Stimulated activated CD4-positive, alpha-beta T cell treated with anti-CD3 and anti-CD28 coated beads, Interleukin-4, amount 100 ng/mL, for 24 hours (primary cell): ENCODE measurements at regions not wholly inside any gene's neighbourhood (a gene's known extent, or its start where the extent isn't known, plus 50 kb on each side); places are given as distances from the start of the nearest gene placed in this dataset.

Source experiments
- DNase-seq: peaks from one replicate; pipeline ENCODE4 v3.0.0-alpha.2; 2020

DNA sequence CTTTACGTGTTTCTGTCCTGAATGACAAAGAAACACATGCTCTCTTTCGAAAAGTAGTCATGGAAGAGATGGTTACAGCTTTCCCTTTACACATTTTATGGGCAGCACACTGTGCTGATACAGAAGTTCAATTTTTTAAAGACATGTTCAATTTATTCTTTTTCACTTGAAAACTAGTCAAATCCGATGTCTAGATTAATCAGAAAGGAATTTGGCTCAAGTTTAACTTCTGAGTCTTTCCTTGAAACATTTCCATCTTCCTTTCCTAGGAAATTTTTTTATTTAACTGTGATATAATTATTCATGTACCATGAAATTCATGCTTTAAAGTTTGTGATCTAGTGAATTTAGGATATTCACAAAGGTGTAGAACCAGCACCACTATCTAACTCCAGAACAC lies 360.1 kb downstream of the TNS3 start:
- no peak for DNase-seq

DNA sequence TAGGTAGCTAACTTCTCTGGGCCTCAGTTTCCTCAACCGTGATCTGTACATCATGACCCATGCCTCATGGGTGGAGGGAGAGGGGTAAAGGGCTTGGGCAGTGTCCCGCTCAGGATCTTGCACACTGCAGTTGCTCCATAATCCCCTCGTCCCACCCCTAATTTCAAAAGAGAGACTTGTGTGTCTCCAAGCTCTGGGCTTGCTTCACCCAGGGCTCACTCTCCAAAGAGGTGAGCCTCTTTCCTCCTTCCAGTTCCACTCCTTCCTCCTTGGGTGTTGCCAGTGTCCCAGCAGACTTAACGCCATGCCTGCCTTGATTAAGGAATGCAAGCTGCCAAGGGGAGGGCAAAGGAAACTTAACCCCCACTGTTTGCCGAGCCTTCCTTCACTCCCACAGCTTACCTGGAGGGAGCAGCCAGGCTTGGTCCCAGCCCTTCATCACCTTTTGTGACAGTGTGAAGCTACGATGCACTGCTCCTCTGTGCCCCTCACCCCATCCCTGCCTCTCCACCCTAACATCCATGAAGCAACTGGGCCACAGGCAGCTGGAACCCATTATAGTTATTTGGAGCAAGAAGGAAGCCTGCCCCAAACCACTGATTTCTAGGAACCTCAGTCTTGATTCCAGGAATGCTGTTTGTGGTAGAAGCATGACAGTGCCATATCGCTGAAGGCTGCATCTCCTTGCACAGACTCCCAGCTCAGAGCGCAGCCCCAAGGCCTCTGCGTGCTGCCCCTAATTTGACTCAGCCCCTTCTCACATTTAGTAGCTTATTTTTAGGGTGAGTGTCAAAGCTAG lies 363.3 kb downstream of the TNS3 start:
- no peak for DNase-seq

DNA sequence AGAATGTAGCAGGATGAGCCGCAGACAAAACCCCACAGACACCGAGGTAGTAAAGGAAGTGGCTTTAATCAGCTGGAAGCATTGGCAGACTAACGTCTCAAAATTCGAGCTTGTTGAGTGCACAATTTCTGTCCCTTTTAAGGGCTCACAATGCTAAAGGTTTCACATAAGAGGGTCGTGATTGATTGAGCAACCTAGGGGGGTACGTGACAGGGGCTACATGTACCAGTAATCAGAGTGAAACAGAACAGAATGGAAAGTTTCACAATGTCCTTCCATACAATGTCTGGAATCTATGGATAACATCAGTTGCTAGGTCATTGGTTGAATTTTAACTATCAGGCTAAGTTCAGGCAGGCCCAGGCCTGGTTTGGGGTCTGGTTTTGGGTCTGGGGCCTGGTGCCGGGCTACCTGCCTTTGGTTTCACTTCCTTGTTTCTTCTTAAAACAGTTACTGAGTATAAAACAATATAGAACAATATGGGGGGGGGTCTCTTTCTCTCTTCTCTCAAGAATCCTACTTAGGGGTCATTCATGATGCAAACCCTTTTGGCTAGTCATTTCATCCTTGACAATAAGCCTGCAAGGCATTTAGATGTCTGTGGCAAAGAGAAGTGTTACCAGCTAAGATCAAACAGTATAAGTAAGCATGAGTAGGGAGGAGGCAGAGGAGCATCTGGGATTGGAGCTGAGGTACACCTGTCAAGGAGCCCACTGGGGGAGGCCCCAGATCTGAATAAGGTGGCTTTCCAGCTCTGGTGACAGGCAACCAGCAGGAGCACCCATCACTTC lies 364.1 kb downstream of the TNS3 start:
- DNase-seq, result no peak

- no peak for DNase-seq
These were observed 364.8 kb downstream of the TNS3 start for GRCh38 chr7:47217086-47217485.

GRCh38 chr7:47216439-47216838 lies 365.5 kb downstream of the TNS3 start:
- DNase-seq, result no peak

DNA sequence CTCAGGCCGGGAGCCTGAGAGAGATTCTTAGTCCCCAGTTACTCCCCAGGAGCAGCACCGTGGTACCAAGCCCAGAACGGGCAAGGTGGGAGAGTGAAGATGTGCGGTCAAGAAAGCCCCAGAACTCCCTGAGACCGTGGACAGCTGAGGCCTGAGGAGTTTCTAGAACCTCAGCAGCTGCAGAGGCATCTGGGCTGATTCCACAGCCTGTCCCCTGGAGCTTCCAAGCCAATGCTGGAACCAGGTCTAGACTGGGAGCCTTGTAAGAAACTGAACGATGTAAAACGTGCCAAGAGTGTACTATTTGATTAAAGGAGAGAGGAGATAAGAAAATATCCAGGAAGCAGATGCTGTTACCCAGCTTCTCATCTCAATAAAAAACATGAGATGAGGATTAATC lies 366.3 kb downstream of the TNS3 start:
- DNase-seq, result no peak

DNA sequence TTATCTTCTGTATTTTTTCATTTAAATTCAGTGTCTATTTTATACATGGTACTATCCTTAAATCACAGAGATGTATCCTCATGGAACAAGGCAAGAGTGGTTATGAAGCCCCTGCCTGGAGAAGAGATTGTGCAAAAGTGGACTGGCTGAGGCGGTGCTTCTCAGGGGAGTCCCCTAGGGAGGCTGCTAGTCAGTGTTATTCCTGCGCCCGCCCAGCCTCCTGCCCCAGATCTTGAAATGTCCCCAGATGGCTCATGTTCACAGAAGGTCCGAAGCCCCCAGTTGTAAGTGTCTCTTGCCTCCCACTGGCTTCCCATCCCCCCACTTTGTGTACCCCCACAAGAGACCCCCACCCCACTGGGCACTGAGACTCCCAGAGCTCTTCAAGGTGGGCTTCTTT lies 366.9 kb downstream of the TNS3 start:
- DNase-seq, result no peak

DNA sequence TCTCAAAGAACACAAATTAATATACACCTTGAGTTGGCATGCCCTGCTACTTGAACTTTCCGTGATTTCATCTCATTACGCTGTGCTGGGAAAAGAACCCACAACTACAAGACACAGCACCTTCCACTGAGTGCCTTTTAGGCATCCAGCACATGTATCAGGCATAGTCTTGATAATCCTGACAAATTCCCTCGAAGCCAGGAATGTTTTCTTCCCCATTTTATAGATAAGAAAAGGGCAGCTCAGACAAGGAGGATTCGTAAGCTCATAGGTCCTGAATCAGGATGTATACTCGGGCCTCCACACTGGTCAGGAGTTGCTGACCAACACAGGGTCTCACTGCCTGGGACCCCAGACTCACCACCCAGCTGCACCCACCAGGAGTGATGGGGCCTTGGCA lies 368.6 kb downstream of the TNS3 start:
- no peak for DNase-seq

- DNase-seq, result no peak
These were observed 370.4 kb downstream of the TNS3 start for GRCh38 chr7:47211519-47211973.

GRCh38 chr7:47210281-47210854 lies 371.5 kb downstream of the TNS3 start:
- no peak for DNase-seq

- no peak for DNase-seq
These were observed 374.0 kb downstream of the TNS3 start for GRCh38 chr7:47207956-47208355.

DNA sequence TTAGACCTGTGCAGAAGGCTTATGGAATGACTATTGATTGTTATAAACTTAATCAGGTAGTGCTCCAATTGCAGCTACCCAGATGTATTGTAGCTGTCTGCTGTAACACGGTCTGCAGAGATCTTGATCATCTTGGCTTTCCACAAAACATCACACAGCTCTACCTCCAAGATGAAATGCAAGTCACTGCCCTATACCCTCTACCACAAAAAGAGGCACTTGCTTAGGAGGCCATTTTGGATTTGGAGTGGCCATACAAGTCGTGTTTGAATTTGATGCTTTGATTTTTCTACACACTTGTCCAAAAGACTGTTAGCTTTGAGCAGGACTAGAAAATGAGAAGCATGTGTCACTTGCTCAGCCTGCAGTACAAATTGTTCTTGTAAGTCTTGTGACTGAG lies 377.2 kb downstream of the TNS3 start:
- DNase-seq, result no peak

GRCh38 chr7:47202146-47202783 lies 379.6 kb downstream of the TNS3 start:
- DNase-seq, result no peak

GRCh38 chr7:47198159-47198558 lies 383.8 kb downstream of the TNS3 start:
- DNase-seq, result no peak

DNA sequence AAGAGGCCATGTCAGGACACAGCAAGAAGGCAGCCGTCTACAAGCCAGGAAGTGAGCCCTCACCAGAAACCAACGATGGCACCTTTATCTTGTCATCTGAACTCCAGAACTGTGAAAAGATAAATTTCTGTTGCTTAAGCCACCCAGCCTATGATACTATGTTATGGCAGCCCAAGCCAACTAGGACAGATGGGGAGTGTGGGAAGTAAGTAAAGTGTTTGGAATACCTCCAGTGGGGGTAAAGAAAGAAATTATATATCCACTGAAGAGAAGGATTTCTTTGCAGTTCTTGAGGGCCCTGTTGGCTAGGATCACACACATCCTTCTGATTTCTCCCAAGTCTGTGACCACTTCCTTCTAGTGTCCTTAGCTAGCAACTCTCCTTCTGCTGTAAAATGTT lies 384.4 kb downstream of the TNS3 start:
- no peak for DNase-seq

GRCh38 chr7:47196737-47197136 lies 385.2 kb downstream of the TNS3 start:
- DNase-seq, result no peak

DNA sequence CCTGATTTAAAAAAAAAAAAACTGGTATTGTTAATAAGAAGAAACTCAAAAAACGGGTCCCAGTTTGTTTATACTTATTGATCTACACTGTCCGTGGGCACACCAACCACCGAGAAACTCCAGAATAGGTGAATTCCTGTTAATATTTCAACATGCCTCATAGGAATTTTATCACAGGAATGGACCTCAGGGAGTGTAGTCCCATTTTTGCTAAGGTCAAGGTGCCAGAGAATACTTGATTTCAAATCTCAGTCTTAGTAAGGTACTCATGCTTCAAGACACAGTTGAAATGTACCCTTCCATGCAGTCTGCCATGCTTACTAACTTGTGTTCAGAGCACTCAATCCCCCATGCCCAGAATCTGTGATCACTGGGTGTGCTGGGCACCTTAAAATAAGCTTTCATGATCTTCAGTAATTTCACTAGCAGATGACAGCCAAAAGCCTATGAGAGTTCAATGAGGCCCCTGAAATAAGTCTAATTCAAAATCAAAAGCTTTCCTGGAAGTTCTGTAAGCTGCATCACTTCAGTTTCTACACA lies 385.7 kb downstream of the TNS3 start:
- no peak for DNase-seq

DNA sequence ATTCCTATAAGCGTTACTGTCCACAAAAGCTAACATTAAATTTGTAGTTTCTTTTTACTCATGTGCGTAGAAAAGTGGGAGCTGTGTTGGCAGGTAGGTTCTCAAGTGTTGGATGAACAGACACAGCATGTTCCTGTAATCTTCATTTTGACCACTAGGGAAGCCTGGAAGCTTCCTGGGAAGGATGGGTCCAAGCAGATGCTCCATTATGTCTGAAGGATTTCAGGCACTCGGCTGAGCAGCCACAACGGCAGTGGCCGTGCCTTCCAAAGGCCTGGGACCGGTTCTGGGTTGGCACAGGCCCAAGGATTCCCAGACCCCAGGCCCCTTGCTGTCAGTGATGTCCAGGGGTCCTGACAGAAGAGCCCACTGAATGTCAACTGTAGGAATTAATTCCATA lies 386.3 kb downstream of the TNS3 start:
- DNase-seq, result no peak

DNA sequence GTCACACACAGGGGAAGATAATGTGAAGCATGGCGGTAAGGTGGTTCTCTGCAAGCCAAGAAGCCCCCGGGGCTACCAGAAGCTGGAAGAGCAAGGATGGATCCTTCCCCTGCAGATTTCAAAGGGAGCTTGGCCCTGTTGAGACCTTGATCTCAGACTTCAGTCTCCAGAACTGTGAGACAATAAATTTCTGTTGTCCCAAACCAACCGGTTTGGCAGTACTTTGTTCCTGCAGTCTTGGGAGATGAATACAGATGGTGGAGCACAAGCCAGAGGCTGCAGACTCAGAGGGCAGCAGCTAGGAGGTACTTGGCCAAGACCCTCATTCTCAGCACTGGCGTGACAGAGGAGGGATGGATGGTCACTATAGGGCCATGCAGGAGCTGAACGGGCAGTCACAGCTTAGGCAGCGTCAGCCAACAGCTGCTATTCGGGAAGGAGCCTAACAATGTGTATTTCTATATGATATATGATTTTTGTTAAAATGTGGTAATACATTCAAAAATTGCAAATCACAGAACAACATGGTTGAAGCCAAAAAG lies 387.3 kb downstream of the TNS3 start:
- no peak for DNase-seq

- no peak for DNase-seq
These were observed 388.9 kb downstream of the TNS3 start for GRCh38 chr7:47192978-47193377.

- DNase-seq, result no peak
These were observed 390.0 kb downstream of the TNS3 start for GRCh38 chr7:47191876-47192291.

DNA sequence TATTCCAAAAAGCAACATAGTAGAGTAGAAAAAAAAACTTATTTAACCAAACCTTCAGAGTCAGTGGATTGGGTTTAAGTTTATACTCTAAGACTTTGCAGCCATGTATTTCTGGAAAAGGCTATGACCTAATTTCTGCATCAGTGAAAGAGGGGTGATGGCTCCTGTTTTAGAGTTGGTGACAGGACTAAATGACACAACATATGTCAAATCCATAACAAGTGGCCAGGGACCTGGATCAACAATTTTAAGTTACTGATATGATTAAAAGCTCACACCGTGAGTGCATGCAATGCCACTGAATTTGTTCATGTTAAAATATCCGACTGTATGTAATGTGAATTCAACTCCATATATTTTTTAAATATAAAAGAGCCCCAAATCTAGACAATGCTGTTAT lies 390.6 kb downstream of the TNS3 start:
- DNase-seq, result no peak

DNA sequence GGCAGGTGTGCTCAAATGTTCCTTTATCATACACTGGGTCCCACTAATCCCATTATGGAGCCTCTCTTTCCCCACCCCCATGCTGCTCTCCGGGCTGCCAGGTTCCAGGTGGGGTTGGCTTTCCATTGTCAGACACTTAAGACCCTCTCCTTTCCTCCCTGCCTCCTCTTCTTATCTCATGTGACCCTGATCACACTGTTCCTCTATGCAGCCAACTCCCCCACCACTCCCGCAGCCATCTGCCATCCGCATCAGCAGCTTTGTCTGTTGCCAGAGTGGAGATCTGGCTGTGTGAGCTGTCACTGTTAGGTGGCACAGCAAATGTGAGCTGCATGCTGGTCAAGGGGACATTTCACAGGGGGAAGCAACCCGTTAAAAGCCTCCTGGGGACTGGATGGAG lies 391.4 kb downstream of the TNS3 start:
- no peak for DNase-seq
